ENCODE measurements at regions not wholly inside any gene's neighbourhood (a gene's known extent, or its start where the extent isn't known, plus 50 kb on each side); places are given as distances from the start of the nearest gene placed in this dataset.

DNA sequence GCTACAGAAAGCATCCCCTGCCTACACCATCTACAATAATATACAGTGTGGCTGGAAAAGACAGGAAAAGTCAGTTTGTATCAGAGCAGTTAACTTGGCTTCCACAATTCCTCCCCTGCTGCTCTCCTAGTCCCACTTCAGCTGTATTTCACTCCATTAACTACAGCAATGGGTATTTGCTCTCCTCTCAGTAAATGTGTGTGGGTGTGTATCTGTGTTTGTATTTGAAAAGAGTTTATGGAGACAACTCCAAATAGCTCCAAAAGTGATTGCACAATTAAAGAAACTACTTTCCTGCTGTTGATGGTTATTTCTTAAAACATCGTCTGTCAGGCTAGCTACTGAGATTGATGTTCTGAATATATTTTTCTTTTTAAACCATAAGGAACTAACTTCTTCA is 333.7 kb upstream of the FIGN start:
- Mint-ChIP-seq H3K4me3 (no peak overlapping the region), H3K4me1 (no peaks in the 10 kb centered on the region), H3K27me3 (no peaks in the 10 kb centered on the region), H3K36me3 (ENCODE audit: low read depth) (no peaks in the 10 kb centered on the region), H3K27ac (no peak overlapping the region), H3K9me3 (no peaks in the 10 kb centered on the region)
- DNase-seq (no peak), ATAC-seq (no peak)

DNA sequence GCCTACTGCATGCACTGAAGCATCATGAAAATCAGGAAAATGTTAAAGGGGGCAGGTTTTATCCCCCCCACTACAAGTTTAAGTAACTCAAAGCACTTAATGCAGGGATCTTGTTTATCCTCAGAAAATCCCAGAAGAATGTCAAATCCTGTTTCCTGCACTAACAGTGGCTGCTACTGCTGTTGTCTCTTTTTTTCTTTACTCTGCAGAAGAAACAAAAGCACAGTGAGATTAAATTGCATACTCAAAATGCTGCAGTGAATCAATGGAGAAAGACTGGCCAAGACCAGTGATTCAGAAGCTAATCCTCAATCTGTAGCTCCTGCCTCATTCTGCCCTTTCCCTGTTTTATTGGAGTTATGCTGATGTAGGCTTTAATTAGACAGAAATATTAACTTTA is 332.3 kb upstream of the FIGN start:
- no peak for ATAC-seq
- no peak overlapping the region for H3K4me3 Mint-ChIP-seq

GRCh38 chr2:164066095-164066494 is 330.3 kb upstream of the FIGN start:
- no peaks in the 10 kb centered on the region for H3K36me3 Mint-ChIP-seq (ENCODE audit: low read depth)
- H3K27me3 Mint-ChIP-seq: no peaks in the 10 kb centered on the region
- no peak overlapping the region for H3K27ac Mint-ChIP-seq
- H3K4me3 Mint-ChIP-seq: no peak overlapping the region
- H3K9me3 Mint-ChIP-seq: no peaks in the 10 kb centered on the region
- no peaks in the 10 kb centered on the region for H3K4me1 Mint-ChIP-seq
- no peak for ATAC-seq
- no peak for DNase-seq

More for the DNA sequence above, 332.3 kb upstream of the FIGN start:
- no peak overlapping the region for H3K27ac Mint-ChIP-seq
- DNase-seq: no peak
- H3K4me1 Mint-ChIP-seq: no peaks in the 10 kb centered on the region
- H3K9me3 Mint-ChIP-seq: no peaks in the 10 kb centered on the region
- H3K27me3 Mint-ChIP-seq: no peaks in the 10 kb centered on the region
- H3K36me3 Mint-ChIP-seq (ENCODE audit: low read depth): no peaks in the 10 kb centered on the region

DNA sequence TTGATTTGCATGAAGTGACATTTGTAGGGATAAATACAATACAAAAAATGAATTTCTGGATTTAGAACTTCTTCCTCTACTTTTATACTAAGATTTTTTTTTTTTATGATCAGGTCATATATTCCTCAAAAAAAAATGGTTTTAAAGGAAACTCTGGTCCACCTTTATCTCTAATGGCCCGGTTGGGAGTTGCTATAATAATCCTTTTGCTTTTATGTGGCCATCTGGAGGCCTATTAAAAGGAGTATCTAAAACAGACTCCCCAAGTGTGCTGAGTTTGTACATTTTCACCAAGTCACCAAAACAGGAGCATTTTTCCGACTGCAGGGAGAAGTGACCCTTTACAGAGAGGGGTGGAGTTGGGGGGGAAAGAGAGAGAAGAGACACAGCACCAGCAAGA is 329.2 kb upstream of the FIGN start:
- Mint-ChIP-seq H3K27ac (no peak overlapping the region), H3K9me3 (no peaks in the 10 kb centered on the region), H3K27me3 (no peaks in the 10 kb centered on the region), H3K4me1 (no peaks in the 10 kb centered on the region), H3K4me3 (no peak overlapping the region), H3K36me3 (ENCODE audit: low read depth) (no peaks in the 10 kb centered on the region)
- DNase-seq (no peak), ATAC-seq (no peak)

DNA sequence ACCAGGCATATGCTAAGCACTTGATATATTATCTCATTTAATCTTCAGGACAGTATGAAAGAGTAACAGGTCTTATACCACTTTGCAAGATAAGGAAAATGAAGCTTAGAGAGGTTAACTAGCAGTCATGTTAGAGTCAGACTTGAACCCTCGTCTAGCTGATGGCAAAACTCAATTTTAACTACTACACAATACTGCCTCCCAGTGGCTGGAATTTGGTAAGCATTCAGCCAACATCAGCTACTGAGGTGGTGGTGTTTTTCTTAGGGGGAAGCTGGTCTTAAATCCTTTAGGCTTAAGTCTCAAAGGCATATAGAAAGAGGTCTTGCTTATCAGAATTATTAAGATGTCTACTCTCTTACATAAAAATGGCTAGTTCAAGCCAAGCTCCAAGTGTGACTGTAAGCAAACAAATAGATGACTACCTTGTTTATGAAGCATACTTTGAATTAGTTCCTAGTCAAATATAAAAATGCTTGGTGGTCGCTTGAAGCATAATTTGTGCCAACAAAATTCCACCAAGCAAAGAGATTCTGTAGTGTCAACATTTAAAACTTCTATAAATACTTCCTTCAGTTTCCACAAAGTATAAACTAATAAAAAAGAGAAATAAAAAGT is 325.4 kb upstream of the FIGN start:
- no peaks in the 10 kb centered on the region for H3K27me3 Mint-ChIP-seq
- peak; percentile 3 for DNase-seq
- ATAC-seq: no peak
- H3K9me3 Mint-ChIP-seq: no peaks in the 10 kb centered on the region
- H3K36me3 Mint-ChIP-seq (ENCODE audit: low read depth): no peaks in the 10 kb centered on the region
- no peak overlapping the region for H3K27ac Mint-ChIP-seq
- no peak overlapping the region for H3K4me3 Mint-ChIP-seq
- no peaks in the 10 kb centered on the region for H3K4me1 Mint-ChIP-seq

DNA sequence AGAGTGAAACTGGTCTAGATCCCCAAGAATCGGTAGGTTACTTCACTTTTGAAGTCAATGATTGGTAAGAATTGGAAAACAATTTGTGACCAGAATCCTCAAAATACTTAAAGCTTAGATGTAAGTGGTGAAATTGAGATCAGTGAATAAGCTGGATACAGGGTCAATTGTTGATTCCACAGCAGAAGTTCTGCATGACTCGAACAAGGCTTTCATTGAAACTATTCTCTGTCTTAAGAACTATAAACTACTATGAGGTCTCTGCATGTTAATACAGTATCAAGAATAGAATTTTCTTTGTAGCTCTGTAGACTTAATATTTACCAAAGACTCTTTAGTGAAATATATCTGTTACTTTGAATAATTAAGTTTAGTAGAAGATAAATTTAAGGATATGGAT is 324.2 kb upstream of the FIGN start:
- Mint-ChIP-seq H3K36me3 (ENCODE audit: low read depth) (no peaks in the 10 kb centered on the region), H3K27me3 (no peaks in the 10 kb centered on the region), H3K9me3 (peaks cover 4% of the 10 kb centered on the region), H3K4me1 (no peaks in the 10 kb centered on the region), H3K27ac (no peak overlapping the region), H3K4me3 (no peak overlapping the region)
- ATAC-seq (no peak), DNase-seq (no peak)

DNA sequence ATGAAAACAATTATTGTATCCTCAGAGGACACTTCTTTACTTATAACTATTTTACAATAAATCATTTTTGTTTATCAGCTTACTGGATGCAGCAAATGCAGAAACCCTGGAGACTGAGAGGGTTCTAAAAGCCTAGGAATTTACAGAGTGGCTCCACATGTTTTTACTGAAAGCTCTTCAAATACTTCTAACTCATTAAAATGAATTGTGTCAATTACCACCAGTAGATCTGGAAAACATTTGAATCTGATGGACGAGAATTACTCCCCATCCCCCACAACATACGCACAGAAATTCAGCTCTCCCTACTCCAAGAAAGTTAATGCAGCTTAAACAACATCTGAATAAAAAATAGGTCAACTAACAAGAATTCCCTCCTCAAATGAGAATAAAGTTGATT is 319.8 kb upstream of the FIGN start:
- peaks cover 4% of the 10 kb centered on the region for H3K9me3 Mint-ChIP-seq
- ATAC-seq: no peak
- no peaks in the 10 kb centered on the region for H3K27me3 Mint-ChIP-seq
- H3K27ac Mint-ChIP-seq: no peak overlapping the region
- H3K4me3 Mint-ChIP-seq: no peak overlapping the region
- no peaks in the 10 kb centered on the region for H3K36me3 Mint-ChIP-seq (ENCODE audit: low read depth)
- no peak for DNase-seq
- H3K4me1 Mint-ChIP-seq: no peaks in the 10 kb centered on the region

GRCh38 chr2:164054651-164055050 is 318.8 kb upstream of the FIGN start:
- peaks cover 4% of the 10 kb centered on the region for H3K9me3 Mint-ChIP-seq
- no peak overlapping the region for H3K27ac Mint-ChIP-seq
- no peak for DNase-seq
- H3K4me1 Mint-ChIP-seq: no peaks in the 10 kb centered on the region
- ATAC-seq: no peak
- H3K36me3 Mint-ChIP-seq (ENCODE audit: low read depth): no peaks in the 10 kb centered on the region
- H3K4me3 Mint-ChIP-seq: no peak overlapping the region
- no peaks in the 10 kb centered on the region for H3K27me3 Mint-ChIP-seq

DNA sequence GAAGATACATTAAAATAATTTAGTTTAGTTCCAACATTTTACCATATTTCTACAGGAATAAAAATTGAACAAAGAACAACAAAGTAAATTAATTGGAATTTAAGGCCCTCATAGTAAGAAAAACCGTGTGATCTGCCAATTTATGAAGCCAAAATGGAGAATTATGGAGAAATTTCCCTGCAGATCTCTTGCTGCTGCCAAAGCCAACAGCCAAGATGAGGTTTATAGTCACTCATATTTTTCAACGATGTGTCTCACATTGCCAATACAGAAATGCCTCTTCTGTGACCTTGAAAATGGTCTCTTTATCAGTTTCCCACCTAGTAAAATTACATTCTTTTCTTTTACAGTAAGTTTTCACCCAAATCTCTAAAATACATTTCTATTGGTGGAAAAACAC is 317.2 kb upstream of the FIGN start:
- H3K4me1 Mint-ChIP-seq: no peaks in the 10 kb centered on the region
- H3K27ac Mint-ChIP-seq: no peak overlapping the region
- no peaks in the 10 kb centered on the region for H3K27me3 Mint-ChIP-seq
- H3K4me3 Mint-ChIP-seq: no peak overlapping the region
- H3K36me3 Mint-ChIP-seq (ENCODE audit: low read depth): no peaks in the 10 kb centered on the region
- H3K9me3 Mint-ChIP-seq: peaks cover 4% of the 10 kb centered on the region
- ATAC-seq (no peak), DNase-seq (no peak)

- no peak overlapping the region for H3K27ac Mint-ChIP-seq
- peaks cover 4% of the 10 kb centered on the region for H3K9me3 Mint-ChIP-seq
- H3K36me3 Mint-ChIP-seq (ENCODE audit: low read depth): no peaks in the 10 kb centered on the region
- no peaks in the 10 kb centered on the region for H3K27me3 Mint-ChIP-seq
- ATAC-seq (no peak), DNase-seq (no peak)
- no peaks in the 10 kb centered on the region for H3K4me1 Mint-ChIP-seq
- no peak overlapping the region for H3K4me3 Mint-ChIP-seq
Observed at GRCh38 chr2:164052006-164052405, 316.2 kb upstream of the FIGN start.

GRCh38 chr2:164048729-164049128 is 312.9 kb upstream of the FIGN start:
- H3K4me3 Mint-ChIP-seq: no peak overlapping the region
- H3K27ac Mint-ChIP-seq: no peak overlapping the region
- ATAC-seq: no peak
- no peaks in the 10 kb centered on the region for H3K27me3 Mint-ChIP-seq
- H3K4me1 Mint-ChIP-seq: no peaks in the 10 kb centered on the region
- H3K9me3 Mint-ChIP-seq: no peaks in the 10 kb centered on the region
- DNase-seq: no peak
- H3K36me3 Mint-ChIP-seq (ENCODE audit: low read depth): no peaks in the 10 kb centered on the region

- no peaks in the 10 kb centered on the region for H3K9me3 Mint-ChIP-seq
- H3K4me1 Mint-ChIP-seq: no peaks in the 10 kb centered on the region
- ATAC-seq: no peak
- no peaks in the 10 kb centered on the region for H3K27me3 Mint-ChIP-seq
- H3K4me3 Mint-ChIP-seq: no peak overlapping the region
- no peak overlapping the region for H3K27ac Mint-ChIP-seq
- H3K36me3 Mint-ChIP-seq (ENCODE audit: low read depth): no peaks in the 10 kb centered on the region
- no peak for DNase-seq
Observed at GRCh38 chr2:164046040-164046439, 310.2 kb upstream of the FIGN start.

DNA sequence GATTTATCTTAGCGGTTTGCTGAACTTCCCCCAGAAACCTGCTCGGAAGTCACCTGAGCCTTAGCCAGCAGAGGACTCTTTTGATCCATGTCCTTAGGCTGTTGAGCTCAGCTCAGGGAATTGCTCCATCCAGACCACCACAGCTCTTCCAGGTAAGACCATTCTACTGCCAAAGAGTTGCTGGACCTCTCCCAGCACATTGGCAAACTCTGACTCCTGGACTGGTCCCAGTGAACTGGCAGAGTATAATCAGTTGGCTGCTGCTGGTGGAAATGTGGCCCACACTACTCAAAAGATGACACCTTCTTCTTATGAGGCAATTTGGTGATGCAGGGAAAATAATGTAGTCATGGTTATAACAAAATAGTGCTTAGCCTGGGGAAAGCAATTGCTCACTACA is 308.8 kb upstream of the FIGN start:
- Mint-ChIP-seq H3K4me3 (no peak overlapping the region), H3K36me3 (ENCODE audit: low read depth) (no peaks in the 10 kb centered on the region), H3K9me3 (peaks cover 7% of the 10 kb centered on the region), H3K4me1 (no peaks in the 10 kb centered on the region), H3K27me3 (no peaks in the 10 kb centered on the region), H3K27ac (no peak overlapping the region)
- DNase-seq (no peak), ATAC-seq (no peak)

DNA sequence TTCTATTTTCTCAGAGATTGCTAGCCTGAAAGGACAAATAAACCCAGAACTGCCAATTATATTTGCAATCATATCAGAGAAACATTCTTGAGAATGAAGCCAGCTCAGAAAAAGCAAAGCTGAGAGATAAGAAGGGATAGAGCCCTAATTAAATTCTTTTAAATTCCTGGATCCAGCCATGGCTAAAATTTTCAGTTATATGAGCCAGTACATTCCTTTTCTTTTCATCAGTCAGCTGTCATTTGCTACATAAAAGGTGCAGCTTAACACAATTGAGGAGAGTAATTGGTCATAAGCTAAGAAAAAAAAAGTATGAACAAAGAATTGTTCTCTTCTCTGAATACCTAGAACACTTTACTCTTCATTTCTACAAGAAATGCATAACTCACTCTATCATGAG is 303.5 kb upstream of the FIGN start:
- ATAC-seq (no peak), DNase-seq (no peak)
- H3K4me3 Mint-ChIP-seq: no peak overlapping the region
- peaks cover 7% of the 10 kb centered on the region for H3K9me3 Mint-ChIP-seq
- H3K36me3 Mint-ChIP-seq (ENCODE audit: low read depth): no peaks in the 10 kb centered on the region
- no peaks in the 10 kb centered on the region for H3K4me1 Mint-ChIP-seq
- H3K27ac Mint-ChIP-seq: no peak overlapping the region
- no peaks in the 10 kb centered on the region for H3K27me3 Mint-ChIP-seq

- peaks cover 7% of the 10 kb centered on the region for H3K9me3 Mint-ChIP-seq
- H3K36me3 Mint-ChIP-seq (ENCODE audit: low read depth): no peaks in the 10 kb centered on the region
- H3K4me1 Mint-ChIP-seq: no peaks in the 10 kb centered on the region
- no peak for ATAC-seq
- DNase-seq: no peak
- H3K27me3 Mint-ChIP-seq: no peaks in the 10 kb centered on the region
- no peak overlapping the region for H3K27ac Mint-ChIP-seq
- H3K4me3 Mint-ChIP-seq: no peak overlapping the region
Observed at GRCh38 chr2:164032995-164033394, 297.2 kb upstream of the FIGN start.

GRCh38 chr2:164030623-164031022 is 294.8 kb upstream of the FIGN start:
- H3K4me1 Mint-ChIP-seq: no peaks in the 10 kb centered on the region
- H3K9me3 Mint-ChIP-seq: peaks cover 11% of the 10 kb centered on the region
- no peaks in the 10 kb centered on the region for H3K36me3 Mint-ChIP-seq (ENCODE audit: low read depth)
- DNase-seq (no peak), ATAC-seq (no peak)
- H3K27me3 Mint-ChIP-seq: no peaks in the 10 kb centered on the region
- no peak overlapping the region for H3K4me3 Mint-ChIP-seq
- H3K27ac Mint-ChIP-seq: no peak overlapping the region

Data from activated naive CD8-positive, alpha-beta T cell treated with anti-CD3 and anti-CD28 coated beads, Interleukin-2, amount 50 U/mL, for 24 hours (primary cell).